K562 (cell line): ENCODE measurements at regions not wholly inside any gene's neighbourhood (a gene's known extent, or its start where the extent isn't known, plus 50 kb on each side); places are given as distances from the start of the nearest gene placed in this dataset.

Experiments
- ATAC-seq: fragments of 200-7000 bp; cut with Tn5 transposase; 3 replicates; pipeline ENCODE4 v1.9.1; 2020; ENCODE audit warnings: moderate library complexity
- BruUV-seq: library from RNA; stranded (reverse); fragments of 400-500 nt; replicated peaks from 2 replicates; lab custom pipeline; 2021; lab: Mats Ljungman, UMichigan
- CTCF ChIA-PET: fragments of 300-600 bp; formaldehyde crosslinking; extraction: SDS; loops from one replicate; lab custom pipeline; 2021; ENCODE audit warnings: low intra/inter-chr PET ratio; lab: Yijun Ruan, JAX
- POLR2A ChIA-PET: fragments of 300-600, 350-650 bp; sonication (Branson Sonifier 250); formaldehyde crosslinking; extraction: SDS; loops from one replicate; lab custom pipeline; 2021; ENCODE audit warnings: antibody characterized with exemption, inconsistent platforms; lab: Yijun Ruan, JAX
- DNase-seq, 4 experiments: peaks; one replicate each; pipeline versions ENCODE4 v3.0.0 to v3.0.0-alpha.2; 2011 to 2018; ENCODE audit warnings: low spot score in 3 of 4, mixed read lengths in 3 of 4; ENCODE audit errors: extremely low read depth in 1 of 4
- FAIRE-seq: peaks from 2 replicates; lab custom pipeline; 2011; peaks lifted over from hg19 to GRCh38; lab: Jason Lieb, UNC
- H2AFZ ChIP-seq: 2 replicates; pipeline ENCODE4 v1.6.0; 2011; ENCODE audit warnings: low read depth, low read length, control low read depth, inconsistent platforms
- H3K27ac ChIP-seq: fragments of 200-600 bp; 3 replicates; pipeline ENCODE4 v1.8.0; 2011; ENCODE audit warnings: low read depth, mild to moderate bottlenecking, control low read depth, inconsistent platforms, low read length, moderate library complexity, mixed read lengths; ENCODE audit errors: extremely low read depth
- H3K27me3 ChIP-seq, 2 experiments: fragments of 300-600 bp in 1 of 2; 2 replicates in 1 of 2; 3 replicates in 1 of 2; pipeline versions ENCODE4 v1.6.0 to v1.8.0; 2011; ENCODE audit warnings: inconsistent platforms in 2 of 2, low read length in 2 of 2, mild to moderate bottlenecking in 1 of 2, mixed read lengths in 1 of 2, moderate library complexity in 1 of 2; ENCODE audit not compliant: control insufficient read depth in 2 of 2, insufficient read depth in 2 of 2
- H3K36me3 ChIP-seq: fragments of 300-600 bp; 3 replicates; pipeline ENCODE4 v1.8.0; 2011; ENCODE audit warnings: mild to moderate bottlenecking, low read length, inconsistent platforms; ENCODE audit not compliant: control insufficient read depth, insufficient read depth
- H3K4me1 ChIP-seq, 2 experiments: fragments of 200-600 bp in 1 of 2; replicated peaks in 1 of 2; 2 replicates in 1 of 2; 3 replicates in 1 of 2; pipeline versions ENCODE4 v1.5.1 to v1.8.0; 2011; ENCODE audit warnings: inconsistent platforms in 2 of 2, low read length in 2 of 2, mild to moderate bottlenecking in 1 of 2, mixed read lengths in 1 of 2, moderate library complexity in 1 of 2; ENCODE audit not compliant: control insufficient read depth in 2 of 2, insufficient read depth in 2 of 2
- H3K4me2 ChIP-seq: 2 replicates; pipeline ENCODE4 v1.6.1; 2011; ENCODE audit warnings: low read length, control low read depth, inconsistent platforms, mixed read lengths; ENCODE audit not compliant: insufficient read depth
- H3K4me3 ChIP-seq: fragments of 200-600 bp; sonication (generic), shearing (Covaris generic); 2 replicates; pipeline ENCODE4 v1.5.1; 2016; ENCODE audit warnings: control low read depth, inconsistent platforms
- H3K79me2 ChIP-seq: fragments of 200-600 bp; 3 replicates; pipeline ENCODE4 v1.8.0; 2011; ENCODE audit warnings: low read length, inconsistent platforms; ENCODE audit not compliant: control insufficient read depth, insufficient read depth
- H3K9ac ChIP-seq, 2 experiments: 2 replicates each; pipeline versions ENCODE4 v1.6.0 to v1.6.1; 2011; ENCODE audit warnings: low read depth in 2 of 2, low read length in 2 of 2, control low read depth in 1 of 2, inconsistent platforms in 1 of 2, mild to moderate bottlenecking in 1 of 2, mixed read lengths in 1 of 2; ENCODE audit not compliant: insufficient read depth in 1 of 2
- H3K9me1 ChIP-seq: one replicate; pipeline ENCODE4 v1.6.0; 2011; ENCODE audit warnings: inconsistent platforms, mild to moderate bottlenecking, low read length, moderate library complexity; ENCODE audit not compliant: control insufficient read depth, insufficient read depth
- H3K9me3 ChIP-seq: replicated peaks from 2 replicates; pipeline ENCODE4 v1.5.1; 2011; ENCODE audit warnings: low read depth, low read length, inconsistent platforms; ENCODE audit not compliant: control insufficient read depth, insufficient read depth
- H4K20me1 ChIP-seq: replicated peaks from 2 replicates; pipeline ENCODE4 v1.6.1; 2011; ENCODE audit warnings: low read length, inconsistent platforms, mixed read lengths; ENCODE audit not compliant: control insufficient read depth, insufficient read depth
- DIDO1 ChIP-seq: fragments of 450-650 bp; IDR thresholded peaks from 2 replicates; pipeline ENCODE4 v1.6.1; 2016; ENCODE audit warnings: low read depth, missing biosample characterization, missing genetic modification characterization
- ETS2 ChIP-seq: IDR thresholded peaks from 2 replicates; pipeline ENCODE4 v1.6.1; 2016; ENCODE audit warnings: borderline replicate concordance, missing genetic modification characterization, mild to moderate bottlenecking, moderate library complexity, missing compliant biosample characterization; ENCODE audit not compliant: poor library complexity, severe bottlenecking
- SMARCE1 ChIP-seq: fragments of 450-650 bp; IDR thresholded peaks from 2 replicates; pipeline ENCODE4 v1.7.1; 2016; ENCODE audit warnings: mild to moderate bottlenecking
- TCF7 ChIP-seq: sonication (generic); IDR thresholded peaks from 2 replicates; pipeline ENCODE4 v1.6.1; 2016; ENCODE audit warnings: antibody characterized with exemption, borderline replicate concordance
- ZKSCAN8 ChIP-seq: fragments of 200-800 bp; sonication (Bioruptor generic); IDR thresholded peaks from 2 replicates; pipeline ENCODE4 v1.6.1; 2016; ENCODE audit warnings: missing genetic modification characterization, missing compliant biosample characterization
- ZNF134 ChIP-seq: fragments of 250-450 bp; sonication (Bioruptor Pico); conservative IDR thresholded peaks from 2 replicates; pipeline ENCODE4 v1.4.0; 2020
- WGBS: fragments of 100-300 bp; shearing (Covaris generic); methylation state at CpG from one replicate; pipeline ENCODE4 v1.1.6; 2016; ENCODE audit warnings: low coverage, mixed read lengths; ENCODE audit not compliant: insufficient coverage; ENCODE audit errors: missing lambda C conversion rate; 5-methylcytosine and 5-hydroxymethylcytosine counted together
- in situ Hi-C: fragments of 300-500 bp; cut with MboI; formaldehyde crosslinking; loops from 4 replicates; pipeline ENCODE4 v1.15.0; 2018; ENCODE audit warnings: inconsistent platforms, mixed read lengths
- intact Hi-C: fragments of 100-400 bp; cut with micrococcal nuclease; formaldehyde crosslinking; loops from 2 replicates; pipeline ENCODE4 v1.14.2; 2022
- TF ChIP-seq, protein P1 (sequence below), 2 experiments: fragments of 450-650 bp; IDR thresholded peaks; 2 replicates each; pipeline ENCODE4 v1.6.1; 2016

DNA sequence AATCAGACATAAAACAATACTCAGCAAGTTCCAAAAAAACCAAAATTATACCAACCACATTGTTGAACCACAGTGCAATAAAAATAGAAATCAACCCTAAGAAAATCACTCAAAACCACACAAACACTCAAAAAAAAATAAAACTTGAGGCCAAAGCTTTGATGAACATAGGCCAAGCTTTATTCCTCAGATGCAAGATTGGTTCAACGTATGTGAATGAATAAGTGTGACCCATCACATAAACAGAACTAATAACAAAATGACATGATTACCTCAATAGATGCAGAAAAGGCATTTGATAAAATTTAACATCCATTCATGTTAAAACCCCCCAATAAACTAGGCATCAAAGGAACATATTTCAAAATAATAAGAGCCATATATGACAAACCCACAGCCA is 506.1 kb upstream of the FZD8 start:
- FAIRE-seq (no peak), ATAC-seq (no peak), DNase-seq (no peak)
- Histone ChIP-seq H3K4me2 (no peak overlapping the region), H3K9me1 (no peaks in the 10 kb centered on the region), H2AFZ (no peak overlapping the region), H3K9ac (no peak overlapping the region), H3K79me2 (no peaks in the 10 kb centered on the region), H3K9me3 (no peaks in the 10 kb centered on the region; the same call in 1 of the 2 replicates), H3K27me3 (no peaks in the 10 kb centered on the region), H3K36me3 (no peaks in the 10 kb centered on the region), H3K4me1 (no peaks in the 10 kb centered on the region), H3K4me3 (no peak overlapping the region), H3K27ac (no peak overlapping the region), H4K20me1 (no peaks in the 10 kb centered on the region)
- intact Hi-C loops: no loop called here
- no TSS peak for BruUV-seq
- TF ChIP-seq DIDO1 (tag) (no peak), ZNF134 (no peak), TCF7 (no peak), SMARCE1 (no peak), ZKSCAN8 (CRISPR knock-in tag) (no peak), ETS2 (tag) (no peak)
- TF ChIP-seq, protein P1, sequence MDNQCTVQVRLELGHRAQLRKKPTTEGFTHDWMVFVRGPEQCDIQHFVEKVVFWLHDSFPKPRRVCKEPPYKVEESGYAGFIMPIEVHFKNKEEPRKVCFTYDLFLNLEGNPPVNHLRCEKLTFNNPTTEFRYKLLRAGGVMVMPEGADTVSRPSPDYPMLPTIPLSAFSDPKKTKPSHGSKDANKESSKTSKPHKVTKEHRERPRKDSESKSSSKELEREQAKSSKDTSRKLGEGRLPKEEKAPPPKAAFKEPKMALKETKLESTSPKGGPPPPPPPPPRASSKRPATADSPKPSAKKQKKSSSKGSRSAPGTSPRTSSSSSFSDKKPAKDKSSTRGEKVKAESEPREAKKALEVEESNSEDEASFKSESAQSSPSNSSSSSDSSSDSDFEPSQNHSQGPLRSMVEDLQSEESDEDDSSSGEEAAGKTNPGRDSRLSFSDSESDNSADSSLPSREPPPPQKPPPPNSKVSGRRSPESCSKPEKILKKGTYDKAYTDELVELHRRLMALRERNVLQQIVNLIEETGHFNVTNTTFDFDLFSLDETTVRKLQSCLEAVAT (IDR thresholded peaks at IDR 0.05): no peak
- CTCF ChIA-PET: no interaction called here
- WGBS: 0% methylated on average over 1 of the region's 1 CpG
- POLR2A ChIA-PET: no interaction called here
- in situ Hi-C loops: no loop called here
